Kidney glomerular epithelial cell (primary cell): ENCODE measurements at regions not wholly inside any gene's neighbourhood (a gene's known extent, or its start where the extent isn't known, plus 50 kb on each side); places are given as distances from the start of the nearest gene placed in this dataset.

Experiments
- DNase-seq: peaks from one replicate; lab custom pipeline; 2025; lab: John Stamatoyannopoulos, UW

GRCh38 chr2:22486343-22486742 lies 898.6 kb upstream of the KLHL29 start:
- no peak for DNase-seq

- no peak for DNase-seq
These were observed 897.9 kb upstream of the KLHL29 start for GRCh38 chr2:22487036-22487435.

- DNase-seq = no peak
These were observed 897.4 kb upstream of the KLHL29 start for GRCh38 chr2:22487541-22487940.

- no peak for DNase-seq
These were observed 893.5 kb upstream of the KLHL29 start for GRCh38 chr2:22491442-22491841.

- DNase-seq = no peak
These were observed 890.8 kb upstream of the KLHL29 start for GRCh38 chr2:22494156-22494555.

- DNase-seq = no peak
These were observed 887.9 kb upstream of the KLHL29 start for GRCh38 chr2:22497064-22497463.

- no peak for DNase-seq
These were observed 887.2 kb upstream of the KLHL29 start for GRCh38 chr2:22497789-22498188.

- no peak for DNase-seq
These were observed 885.7 kb upstream of the KLHL29 start for GRCh38 chr2:22499082-22499839.

- no peak for DNase-seq
These were observed 884.4 kb upstream of the KLHL29 start for GRCh38 chr2:22500555-22500935.

- no peak for DNase-seq
These were observed 883.1 kb upstream of the KLHL29 start for GRCh38 chr2:22501851-22502250.

GRCh38 chr2:22513563-22513962 lies 871.4 kb upstream of the KLHL29 start:
- DNase-seq = no peak

GRCh38 chr2:22517141-22517540 lies 867.8 kb upstream of the KLHL29 start:
- DNase-seq = no peak

- DNase-seq = no peak
These were observed 866.3 kb upstream of the KLHL29 start for GRCh38 chr2:22518641-22519040.

GRCh38 chr2:22520369-22521288 lies 864.4 kb upstream of the KLHL29 start:
- no peak for DNase-seq

GRCh38 chr2:22521620-22522019 lies 863.4 kb upstream of the KLHL29 start:
- no peak for DNase-seq

GRCh38 chr2:22525681-22526080 lies 859.3 kb upstream of the KLHL29 start:
- DNase-seq = no peak

- DNase-seq = no peak
These were observed 854.8 kb upstream of the KLHL29 start for GRCh38 chr2:22530131-22530530.

- DNase-seq = peak; percentile 33
These were observed 848.8 kb upstream of the KLHL29 start for GRCh38 chr2:22536133-22536532.

GRCh38 chr2:22554453-22554852 lies 830.5 kb upstream of the KLHL29 start:
- no peak for DNase-seq

- DNase-seq = no peak
These were observed 827.6 kb upstream of the KLHL29 start for GRCh38 chr2:22557406-22557805.

- DNase-seq = no peak
These were observed 825.0 kb upstream of the KLHL29 start for GRCh38 chr2:22560021-22560420.

- no peak for DNase-seq
These were observed 805.6 kb upstream of the KLHL29 start for GRCh38 chr2:22579341-22579740.

GRCh38 chr2:22582107-22582506 lies 802.9 kb upstream of the KLHL29 start:
- no peak for DNase-seq
